HG02852 (cell line): ENCODE measurements at regions not wholly inside any gene's neighbourhood (a gene's known extent, or its start where the extent isn't known, plus 50 kb on each side); places are given as distances from the start of the nearest gene placed in this dataset.
"Not testable (repeated sequence)": the region's sequence is repeated elsewhere in the genome, so short reads cannot be mapped to it uniquely, and the experiment has no call there.

Experiments
- ATAC-seq: cut with Tn5 transposase; IDR thresholded peaks from one replicate; pipeline ENCODE4 v1.9.1; 2021; ENCODE audit warnings: mild to moderate bottlenecking, moderate library complexity; ENCODE audit not compliant: unreplicated experiment

DNA sequence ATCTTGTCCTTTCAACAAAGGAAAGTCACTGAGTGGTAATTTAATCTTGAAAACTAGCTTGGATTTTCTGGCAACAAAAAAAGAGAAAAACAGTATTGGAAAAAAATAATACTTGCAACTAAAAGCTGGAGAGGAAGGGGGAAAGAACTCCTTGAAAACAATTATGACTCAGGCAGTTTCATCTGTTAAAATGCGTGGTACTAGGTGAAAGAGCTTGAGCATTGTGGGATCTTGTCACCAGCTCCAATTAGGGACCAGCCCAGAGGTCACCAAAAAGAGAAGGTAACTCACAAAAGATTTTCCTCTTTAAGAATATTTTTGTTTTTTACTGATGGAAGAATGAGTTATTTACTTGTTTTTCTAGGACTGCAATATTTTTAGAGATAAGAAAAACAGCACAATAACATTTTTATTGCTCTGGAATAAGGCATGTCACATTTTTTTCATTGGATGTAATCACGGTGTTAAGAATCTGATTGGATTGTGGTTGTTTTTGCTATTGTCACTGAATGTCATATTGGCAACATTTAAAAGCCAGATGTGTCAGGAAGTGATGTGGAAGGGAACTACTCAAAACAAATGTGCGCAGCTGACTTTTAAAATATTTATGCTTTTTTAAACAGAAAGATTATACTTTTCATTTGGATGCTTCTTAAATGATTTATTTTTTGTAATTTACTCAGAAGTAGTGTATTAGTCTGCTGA, 78.5 kb upstream of the ADAMTS5 start:
- ATAC-seq: no peak

- ATAC-seq: no peak
Observed at GRCh38 chr21:27043377-27043776, 76.5 kb upstream of the ADAMTS5 start.

GRCh38 chr21:27040738-27041469, 74.0 kb upstream of the ADAMTS5 start:
- no peak for ATAC-seq

DNA sequence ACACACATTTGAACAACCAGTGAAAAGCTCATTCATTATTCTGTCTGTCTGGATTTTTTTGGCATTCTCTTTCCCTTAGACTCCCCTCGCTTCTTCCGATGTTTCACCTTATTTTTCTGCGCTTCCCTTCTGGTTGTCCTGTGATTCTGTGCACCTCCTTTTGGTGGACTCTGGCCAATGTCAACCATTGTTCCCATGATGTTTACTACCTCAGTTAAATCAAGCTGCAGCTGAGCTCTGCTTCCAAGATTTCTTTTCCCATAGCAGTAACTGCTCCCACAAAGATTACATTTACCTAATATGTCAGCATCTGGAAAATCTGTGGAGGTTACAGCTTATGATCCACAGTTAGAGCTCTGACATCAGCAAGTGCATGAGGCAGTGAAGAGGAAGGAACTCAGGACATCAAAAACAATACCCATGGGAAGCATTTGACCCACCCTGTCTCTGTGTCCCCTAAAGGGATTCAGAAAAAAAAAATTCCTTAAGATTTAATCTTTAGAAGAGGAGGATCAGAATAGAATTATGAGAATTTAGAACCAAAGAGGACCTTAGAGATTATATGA, 69.9 kb upstream of the ADAMTS5 start:
- ATAC-seq: no peak

- no peak for ATAC-seq
Observed at GRCh38 chr21:27035791-27036190, 68.9 kb upstream of the ADAMTS5 start.

GRCh38 chr21:27034796-27035195, 67.9 kb upstream of the ADAMTS5 start:
- no peak for ATAC-seq

DNA sequence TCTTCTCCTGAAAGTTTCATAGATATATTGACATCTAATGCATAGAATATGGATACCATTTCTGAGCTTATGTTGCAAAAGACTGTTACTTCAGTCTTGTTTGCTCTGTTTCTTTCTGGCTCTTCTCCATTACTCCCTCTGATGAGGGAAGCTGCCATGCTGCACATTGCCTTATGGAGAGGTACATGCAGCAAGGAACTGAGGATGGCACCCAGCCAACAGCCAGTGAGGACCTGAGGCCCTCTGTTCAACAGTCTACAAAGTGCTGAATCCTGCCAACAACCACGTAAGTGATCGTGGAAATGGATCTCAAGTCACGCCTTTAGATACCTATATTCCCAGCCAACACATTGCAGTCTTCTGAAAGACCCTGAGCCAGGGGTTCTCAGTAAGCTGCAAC, 66.6 kb upstream of the ADAMTS5 start:
- no peak for ATAC-seq

DNA sequence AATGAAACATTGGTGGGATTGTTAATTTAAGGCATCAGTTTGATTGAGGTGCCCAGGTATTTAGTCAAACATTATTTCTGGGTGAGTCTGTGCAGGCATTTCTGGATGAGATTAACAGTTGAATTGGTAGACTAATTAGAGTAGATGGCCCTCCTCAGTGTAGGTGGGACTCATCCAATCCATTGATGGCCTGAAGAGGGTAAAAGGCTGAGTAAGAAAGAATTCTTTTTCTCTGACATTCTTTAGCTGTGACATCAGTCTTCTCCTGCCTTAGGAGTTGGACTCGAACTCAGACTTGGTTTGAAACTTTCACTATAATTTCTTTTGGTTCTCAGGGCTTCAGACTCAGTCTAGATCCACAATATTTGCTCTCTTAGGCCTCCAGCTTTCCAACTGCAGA, 59.6 kb upstream of the ADAMTS5 start:
- no peak for ATAC-seq

- ATAC-seq: not testable (repeated sequence)
Observed at GRCh38 chr21:27025708-27026107, 58.8 kb upstream of the ADAMTS5 start.

DNA sequence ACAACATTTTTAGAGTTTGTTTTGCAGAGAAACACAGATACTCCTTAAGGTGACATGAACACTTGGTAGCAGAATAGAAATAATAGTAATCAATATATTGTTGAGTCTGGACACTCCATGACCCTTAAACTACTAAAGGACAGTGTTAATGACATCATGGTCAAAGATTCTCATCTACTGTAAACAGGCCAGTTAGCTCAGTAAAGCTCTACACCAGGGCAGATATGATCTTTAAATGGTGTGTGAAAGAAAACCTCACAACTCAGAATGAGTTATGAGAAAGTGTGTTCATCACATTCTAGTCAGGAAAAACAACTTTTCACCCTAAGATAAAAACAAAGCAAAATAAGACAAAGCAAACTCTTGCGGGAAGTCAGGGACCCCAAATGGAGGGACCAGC, 58.1 kb upstream of the ADAMTS5 start:
- ATAC-seq: no peak

- no peak for ATAC-seq
Observed at GRCh38 chr21:27024301-27024700, 57.4 kb upstream of the ADAMTS5 start.

- no peak for ATAC-seq
Observed at GRCh38 chr21:27023186-27023585, 56.3 kb upstream of the ADAMTS5 start.

GRCh38 chr21:27021801-27022200, 54.9 kb upstream of the ADAMTS5 start:
- no peak for ATAC-seq

DNA sequence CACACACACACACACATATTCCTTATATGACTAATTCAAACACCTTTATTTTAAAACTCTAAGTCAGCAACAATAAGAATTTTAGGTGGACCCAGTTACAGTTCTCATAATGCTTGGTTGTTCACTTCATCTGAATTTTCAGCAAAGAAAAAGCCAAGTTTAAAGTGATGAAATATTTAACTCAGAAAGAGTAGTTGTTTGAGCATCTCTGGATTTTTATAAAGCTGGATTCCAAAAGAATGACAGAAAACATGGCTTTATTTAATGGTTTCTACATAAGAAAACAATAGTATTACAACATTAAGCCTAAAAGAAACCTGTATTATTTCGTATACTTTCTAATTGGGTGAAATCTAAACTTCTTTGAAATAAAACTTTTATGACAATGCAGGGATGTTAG, 54.2 kb upstream of the ADAMTS5 start:
- no peak for ATAC-seq

- no peak for ATAC-seq
Observed at GRCh38 chr21:27017246-27017645, 50.4 kb upstream of the ADAMTS5 start.
